LHCN-M2 (cell line): ENCODE measurements at regions not wholly inside any gene's neighbourhood (a gene's known extent, or its start where the extent isn't known, plus 50 kb on each side); places are given as distances from the start of the nearest gene placed in this dataset.

Experiments used
- DNase-seq: peaks from one replicate; pipeline ENCODE4 v3.0.0-alpha.2; 2012; ENCODE audit warnings: low read depth

DNA sequence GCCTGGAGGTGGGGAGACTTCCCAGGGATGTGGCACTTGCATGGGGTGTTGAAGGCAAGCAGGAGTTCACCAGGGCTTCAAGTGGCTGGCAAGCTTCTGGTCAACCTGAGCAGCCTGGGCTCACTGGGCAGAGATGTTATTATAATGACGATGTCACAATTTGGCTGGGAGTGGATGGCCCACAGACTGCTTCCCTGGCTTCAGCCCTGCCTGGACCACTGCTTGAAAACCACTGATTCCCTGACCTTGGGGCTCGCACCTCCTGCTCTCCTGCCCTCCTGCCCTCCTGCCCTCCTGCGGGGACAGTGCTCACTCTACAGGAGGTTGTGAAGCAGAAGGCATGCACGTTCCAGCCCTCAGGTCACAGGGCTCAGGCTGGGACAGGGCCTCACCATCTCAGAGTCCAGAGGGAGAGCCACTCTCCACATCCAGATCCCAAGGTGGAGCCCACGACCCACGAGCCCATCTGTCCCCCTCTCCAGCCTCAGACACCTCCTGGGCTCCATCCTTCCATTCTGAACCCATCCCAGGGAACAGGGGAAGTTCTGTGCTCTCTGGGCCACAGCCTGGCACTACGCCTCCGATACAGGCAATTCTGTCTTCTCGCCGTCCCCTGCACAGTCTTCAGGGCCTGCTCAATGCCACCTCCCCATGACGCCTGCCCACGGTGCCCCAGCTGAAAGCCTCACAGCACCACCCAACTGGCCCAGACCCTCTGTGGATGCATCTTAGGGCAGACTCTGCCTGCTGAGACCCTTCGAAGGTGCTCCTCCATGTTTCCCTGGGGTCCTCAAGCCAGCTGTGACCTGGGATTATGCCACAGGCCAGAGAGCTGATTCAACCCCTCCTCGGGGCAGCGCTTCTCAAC lies 241.6 kb upstream of the RAB6C start:
- no peak for DNase-seq

DNA sequence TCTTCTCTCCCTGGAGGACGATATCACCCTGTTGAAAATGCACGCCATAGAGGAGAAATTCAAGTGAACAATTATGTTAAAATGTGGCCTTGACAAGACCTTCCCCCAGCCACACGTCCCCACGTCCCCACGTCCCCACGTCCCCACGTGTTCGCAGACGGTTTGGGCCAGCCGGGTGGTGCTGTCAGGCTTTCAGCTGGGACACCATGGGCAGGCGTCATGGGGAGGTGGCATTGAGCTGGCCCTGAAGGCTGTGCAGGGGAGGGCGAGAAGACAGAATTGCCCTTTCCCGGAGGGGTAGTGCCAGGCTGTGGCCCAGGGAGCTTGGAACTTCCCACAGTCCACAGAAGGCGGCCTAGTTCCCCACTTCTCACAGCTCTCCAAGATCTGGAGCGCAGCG lies 240.7 kb upstream of the RAB6C start:
- no peak for DNase-seq

DNA sequence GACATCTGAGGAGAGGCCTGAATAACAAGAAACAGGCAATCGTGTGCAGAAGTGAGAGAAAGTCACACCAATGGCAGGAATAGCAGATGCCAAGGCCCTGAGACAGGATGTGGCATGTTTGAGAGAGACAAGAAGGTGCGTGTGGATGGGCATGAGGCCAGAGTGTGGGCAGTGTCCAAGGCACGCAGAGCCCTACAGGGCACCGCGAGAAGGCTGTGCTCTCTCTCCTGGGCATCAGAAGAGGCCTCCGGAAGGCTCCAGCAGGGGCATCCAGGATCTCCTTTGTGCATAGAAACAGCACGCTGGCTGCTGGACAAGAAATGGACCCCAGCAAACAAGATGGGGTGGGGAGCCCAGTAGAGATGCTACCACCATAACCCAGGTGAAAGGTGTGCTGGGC lies 239.0 kb upstream of the RAB6C start:
- no peak for DNase-seq

DNA sequence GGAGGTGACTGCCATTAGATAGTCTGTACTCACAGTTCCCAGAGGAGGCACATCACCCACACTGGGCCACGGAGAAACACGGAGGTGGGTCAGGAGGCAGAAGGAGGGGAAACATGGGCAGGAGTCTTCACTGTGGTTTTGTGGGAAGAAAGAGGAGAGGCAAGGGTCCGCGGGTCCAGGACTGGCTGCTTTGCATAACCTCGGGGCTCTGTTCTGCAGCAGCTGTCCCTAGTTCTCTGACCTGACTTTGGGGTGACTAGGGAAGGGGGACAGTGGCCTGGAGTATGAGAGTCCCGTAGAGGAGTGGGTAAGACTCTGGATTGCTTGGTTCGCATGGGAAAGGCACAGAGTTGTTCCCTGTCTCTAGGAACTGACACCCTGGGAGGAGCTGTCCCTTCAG lies 238.3 kb upstream of the RAB6C start:
- DNase-seq = no peak

DNA sequence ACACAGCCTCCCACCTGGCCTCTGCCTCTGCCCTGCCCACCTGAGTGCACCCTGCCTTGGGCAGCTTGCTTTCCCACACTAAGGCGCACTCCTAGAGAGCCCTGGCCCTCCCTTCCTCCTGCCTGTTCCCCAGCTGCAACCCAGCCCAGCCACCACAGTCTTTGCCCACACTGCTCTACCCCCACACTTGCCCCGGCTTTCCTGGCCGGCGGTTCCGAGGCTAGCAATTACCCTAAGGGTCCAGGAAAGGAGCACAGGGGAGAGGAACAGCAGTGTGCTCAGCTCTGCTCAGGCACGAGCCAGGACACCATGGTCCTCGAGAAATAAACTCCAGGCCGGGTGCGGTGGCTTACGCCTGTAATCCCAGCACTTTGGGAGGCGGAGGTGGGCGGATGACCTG lies 237.8 kb upstream of the RAB6C start:
- DNase-seq = no peak

DNA sequence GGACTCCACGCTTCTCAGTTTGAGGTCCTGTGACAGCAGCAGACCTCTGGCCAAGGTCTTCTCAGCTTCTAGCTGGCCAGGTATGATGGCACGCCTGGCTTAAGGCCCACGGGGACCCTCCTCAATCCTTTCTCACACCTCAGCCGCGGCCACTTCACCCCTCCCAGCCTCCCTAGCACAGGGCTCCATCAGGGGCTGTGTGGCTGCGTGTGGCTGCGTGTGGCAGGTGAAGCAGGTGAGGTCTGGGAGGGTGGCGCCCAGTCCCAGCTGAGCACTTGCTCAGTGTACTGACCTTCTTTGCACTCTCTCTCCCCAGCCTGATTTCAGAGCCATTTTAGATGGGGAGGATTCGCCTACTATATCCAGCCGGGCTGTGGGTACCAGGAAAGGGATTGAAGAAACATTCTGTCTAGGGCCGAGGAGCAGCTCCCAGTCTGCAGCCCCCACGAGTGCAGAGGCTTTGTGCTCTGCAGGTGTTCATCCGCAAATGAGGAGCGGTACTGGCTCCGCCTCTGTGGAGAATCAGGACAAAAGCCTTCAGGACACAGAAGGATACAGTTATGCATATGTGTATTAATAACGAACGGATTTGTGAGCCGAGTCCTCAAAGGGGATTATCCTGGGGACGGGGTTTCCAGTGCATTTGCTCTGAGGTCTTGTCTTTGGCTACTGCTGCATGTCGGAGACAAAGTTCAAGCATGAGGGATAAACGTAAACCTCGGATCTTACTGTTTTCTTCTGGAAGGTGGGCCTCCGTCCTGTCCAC lies 236.9 kb upstream of the RAB6C start:
- no peak for DNase-seq

DNA sequence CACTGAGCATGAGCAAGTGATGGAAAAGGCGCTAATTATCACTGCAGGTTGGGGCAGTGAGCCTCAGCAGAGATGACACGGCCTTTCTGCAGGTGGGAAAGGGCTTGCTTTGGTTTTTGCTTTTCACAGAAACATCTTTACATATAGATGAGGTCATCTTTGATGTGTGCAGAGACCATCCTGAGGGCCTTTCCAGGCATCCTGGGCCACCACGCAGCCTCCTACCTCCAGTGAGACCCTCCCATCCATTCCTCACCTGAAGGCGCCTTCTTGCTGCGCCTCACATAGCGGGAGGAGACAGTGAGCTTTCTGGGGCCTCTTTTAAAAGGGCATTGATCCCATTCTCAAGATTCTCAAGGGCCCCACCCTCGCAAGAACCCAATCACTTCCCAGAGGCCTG lies 235.3 kb upstream of the RAB6C start:
- no peak for DNase-seq

DNA sequence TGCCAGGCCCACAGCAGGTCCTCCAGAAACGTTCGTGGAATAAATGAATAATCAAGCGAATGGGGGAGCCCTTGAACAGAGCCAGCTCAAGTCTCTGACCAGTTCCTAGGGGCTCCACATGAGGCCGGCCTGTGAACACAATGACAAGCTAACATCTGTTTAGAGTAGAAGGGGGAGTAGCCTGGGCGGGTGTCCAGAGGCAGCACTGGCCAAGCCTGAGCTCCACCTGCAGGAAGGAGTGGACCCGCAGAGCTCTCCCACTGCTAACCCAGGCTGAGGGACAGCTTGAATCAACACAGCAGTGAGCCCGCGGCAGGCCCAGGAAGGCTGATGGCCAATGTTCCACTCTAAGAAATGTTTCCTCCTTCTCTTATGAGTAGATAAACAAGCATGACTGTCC lies 234.8 kb upstream of the RAB6C start:
- DNase-seq = no peak

DNA sequence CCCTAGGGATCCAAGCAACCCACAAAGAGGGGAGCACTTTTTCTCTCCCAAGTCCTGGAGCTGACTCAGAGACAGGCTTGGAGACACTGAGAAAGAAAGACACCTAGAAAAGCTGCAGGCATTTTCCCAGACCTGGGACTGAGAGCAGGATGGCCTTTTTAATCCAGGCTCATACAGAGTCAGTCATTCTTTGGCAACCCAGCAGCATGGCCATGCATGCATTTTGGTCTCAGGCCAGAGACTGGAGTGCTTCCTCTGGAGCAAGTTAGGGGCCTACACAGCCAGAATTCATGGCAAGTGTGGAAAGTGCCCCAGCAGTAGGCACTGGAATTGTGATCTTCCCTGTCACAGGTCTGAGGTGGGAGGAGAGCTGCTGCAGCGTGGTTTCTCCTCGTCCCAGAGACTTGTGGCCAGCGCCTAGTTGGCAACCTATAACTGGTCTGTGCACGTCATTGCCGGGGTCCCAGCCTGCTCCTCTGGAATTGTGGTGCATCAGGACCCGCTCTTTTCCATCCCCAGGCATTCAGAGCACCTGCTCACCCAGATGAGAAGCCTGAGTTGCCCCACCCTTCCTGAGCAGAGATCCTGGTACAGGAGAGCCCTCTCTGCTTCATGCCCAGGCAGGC lies 231.9 kb upstream of the RAB6C start:
- DNase-seq = no peak

DNA sequence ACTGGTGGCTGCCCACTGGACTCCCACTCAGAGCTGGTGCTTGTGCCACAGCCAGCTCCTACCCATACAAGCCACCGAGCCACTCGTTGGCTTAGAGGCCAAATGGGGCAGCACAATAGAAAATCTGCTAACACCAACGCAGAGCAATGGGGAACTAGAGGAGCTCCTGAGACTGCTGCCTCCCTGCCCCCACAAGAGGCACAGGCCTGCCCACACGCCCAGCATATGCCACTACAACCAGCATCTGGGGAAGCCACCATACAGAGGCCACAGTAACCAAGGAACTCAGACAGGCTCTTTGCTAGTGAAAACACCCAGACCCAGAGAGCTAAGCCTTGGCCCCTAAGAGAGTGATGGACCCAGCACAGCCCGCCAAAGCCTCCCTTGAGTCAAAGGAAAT lies 231.2 kb upstream of the RAB6C start:
- DNase-seq = no peak

DNA sequence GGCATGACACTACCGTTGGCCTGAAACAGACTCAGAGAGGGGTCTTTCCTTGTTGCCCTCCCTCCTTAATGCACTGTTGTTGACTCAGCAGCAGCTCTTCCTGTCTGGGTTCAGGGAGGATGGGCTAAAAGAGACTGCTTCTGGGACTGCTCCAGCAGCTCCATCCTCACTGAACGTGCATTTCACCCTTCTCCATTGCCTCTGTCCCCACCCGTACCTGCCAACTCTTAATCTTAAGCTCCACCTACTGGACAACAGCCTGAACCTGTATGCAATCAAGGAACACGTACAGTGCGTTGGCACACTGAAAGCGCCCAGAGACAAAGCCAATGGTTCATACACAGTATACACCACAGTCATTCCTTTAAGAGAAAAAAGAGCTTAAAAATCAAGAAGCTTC lies 230.8 kb upstream of the RAB6C start:
- no peak for DNase-seq

DNA sequence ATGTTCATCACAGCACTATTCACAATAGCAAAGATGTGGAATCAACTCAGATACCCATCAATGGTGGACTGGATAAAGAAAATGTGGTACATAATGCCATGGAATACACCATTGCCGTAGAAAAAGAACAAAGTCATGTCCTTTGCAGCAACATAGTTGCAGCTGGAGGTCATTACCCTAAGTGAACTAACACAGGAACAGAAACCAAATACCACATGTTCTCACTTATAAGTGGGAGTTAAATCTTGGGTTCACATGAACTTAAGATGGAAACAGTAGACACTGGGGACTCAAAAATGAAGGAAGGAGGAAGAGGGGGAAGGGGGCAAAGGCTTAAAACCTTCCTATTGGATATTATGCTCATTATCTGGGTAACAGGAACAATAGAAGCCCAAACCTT lies 228.1 kb upstream of the RAB6C start:
- no peak for DNase-seq

DNA sequence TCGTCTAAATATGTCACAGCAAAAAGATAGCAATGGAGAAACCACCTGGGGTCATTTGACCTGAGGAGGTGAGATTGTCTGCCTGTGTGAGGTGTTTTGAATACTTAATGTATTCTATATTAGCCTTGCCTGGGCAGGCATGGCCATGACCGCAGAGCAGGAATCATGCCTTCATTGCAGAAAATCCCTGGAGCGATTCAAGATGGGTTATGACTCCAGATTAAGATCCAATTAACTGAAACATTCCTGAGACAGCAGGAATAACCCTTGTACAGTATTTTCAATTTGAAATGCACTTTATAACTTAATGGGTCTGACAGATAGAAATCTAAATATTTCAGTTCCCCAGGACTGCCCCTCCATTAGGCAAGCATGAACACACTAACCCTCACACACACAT lies 227.3 kb upstream of the RAB6C start:
- DNase-seq = no peak

DNA sequence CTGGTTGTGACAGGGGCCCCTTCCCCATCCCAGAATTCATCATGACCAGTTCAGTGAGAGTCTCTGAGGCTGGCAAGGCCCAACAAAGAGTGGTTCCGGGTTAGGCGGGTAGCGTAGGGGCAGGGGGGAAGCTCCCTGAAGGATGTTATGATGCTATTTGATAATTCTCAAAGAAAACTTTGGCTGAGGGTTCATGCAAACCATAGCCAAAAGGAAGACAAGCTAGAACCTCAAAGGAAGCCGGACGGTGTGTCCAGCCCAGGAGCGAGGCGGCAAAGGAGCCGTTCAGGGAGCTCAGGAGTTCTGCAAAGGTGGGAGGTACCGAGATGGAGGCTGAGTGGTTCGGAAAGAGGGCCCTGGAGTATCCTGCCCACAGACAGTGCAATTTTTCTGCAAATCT lies 226.8 kb upstream of the RAB6C start:
- no peak for DNase-seq

DNA sequence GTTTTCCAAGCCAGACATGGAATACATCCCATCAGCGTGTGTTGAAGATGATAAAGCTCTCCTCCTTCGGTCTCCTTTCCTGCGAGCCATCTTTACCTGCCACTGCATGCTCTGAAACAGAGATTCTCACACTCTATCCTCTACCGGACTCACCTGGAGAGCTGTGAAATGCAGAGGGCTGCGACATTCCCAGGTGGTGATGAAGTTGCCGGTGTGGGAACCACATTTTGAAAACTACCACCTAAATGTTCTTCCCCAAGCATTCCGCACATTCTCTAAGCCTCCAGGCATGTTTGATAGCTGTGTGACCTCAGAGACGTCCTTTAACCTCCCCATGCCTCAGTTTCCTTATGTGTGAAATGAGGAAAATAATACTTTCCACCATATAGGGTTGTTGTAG lies 226.2 kb upstream of the RAB6C start:
- no peak for DNase-seq

DNA sequence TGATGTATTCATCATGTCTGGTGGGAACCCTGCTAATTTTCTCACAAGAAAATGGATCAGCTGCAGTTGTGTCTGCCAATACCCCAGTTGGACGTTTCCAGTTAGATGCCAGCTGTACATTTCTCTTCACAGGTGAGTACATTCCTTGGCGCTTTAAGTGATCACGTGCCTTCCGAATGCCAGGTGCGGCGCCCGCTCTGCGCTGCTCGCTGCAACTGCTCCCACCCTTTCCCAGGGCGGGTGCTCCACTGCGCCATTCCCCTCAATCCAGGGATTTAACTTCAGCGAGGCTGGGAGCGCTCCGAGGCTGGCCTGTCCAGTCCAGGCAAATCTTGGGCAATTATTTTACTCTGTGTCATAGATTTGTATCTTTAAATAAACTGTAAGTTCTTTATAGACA lies 225.0 kb upstream of the RAB6C start:
- DNase-seq = no peak

DNA sequence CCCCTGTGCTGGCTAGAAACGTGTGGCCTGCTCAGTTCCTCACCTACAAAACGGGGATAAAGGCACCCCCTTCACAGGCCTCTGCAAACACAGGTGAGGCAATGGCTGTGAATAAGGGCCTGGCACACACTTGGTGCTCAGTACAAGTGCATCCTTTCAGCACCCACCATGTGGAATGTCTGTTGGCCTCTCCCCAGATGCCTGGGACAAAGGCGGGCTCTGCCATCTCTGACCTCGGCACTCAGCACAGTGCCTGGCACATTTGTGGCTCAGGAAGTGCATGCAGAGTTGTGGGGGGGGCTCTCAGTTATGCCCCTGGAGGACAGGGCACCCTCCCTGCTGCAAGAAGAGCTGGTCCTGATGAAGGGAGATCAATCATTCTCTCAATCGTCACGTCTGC lies 224.6 kb upstream of the RAB6C start:
- no peak for DNase-seq

DNA sequence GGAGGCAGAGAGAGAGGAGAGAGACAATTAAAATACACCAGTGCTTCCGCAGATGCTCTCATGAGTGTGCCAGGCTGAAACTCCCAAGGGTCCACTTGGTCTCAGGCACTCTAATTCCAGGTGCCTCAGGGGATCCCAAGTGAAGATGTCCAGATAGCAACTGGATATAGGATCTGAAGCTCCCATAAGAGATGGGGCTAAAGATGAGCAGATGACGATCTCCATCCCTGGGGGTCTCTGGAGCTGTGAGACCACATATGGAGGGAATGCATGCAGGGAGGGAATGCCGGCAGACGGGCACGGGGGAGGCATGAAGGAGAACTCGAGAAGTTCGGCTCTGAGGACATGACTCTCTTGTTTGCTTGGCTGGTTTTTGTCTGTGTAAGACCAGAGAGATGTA lies 223.7 kb upstream of the RAB6C start:
- DNase-seq = no peak

DNA sequence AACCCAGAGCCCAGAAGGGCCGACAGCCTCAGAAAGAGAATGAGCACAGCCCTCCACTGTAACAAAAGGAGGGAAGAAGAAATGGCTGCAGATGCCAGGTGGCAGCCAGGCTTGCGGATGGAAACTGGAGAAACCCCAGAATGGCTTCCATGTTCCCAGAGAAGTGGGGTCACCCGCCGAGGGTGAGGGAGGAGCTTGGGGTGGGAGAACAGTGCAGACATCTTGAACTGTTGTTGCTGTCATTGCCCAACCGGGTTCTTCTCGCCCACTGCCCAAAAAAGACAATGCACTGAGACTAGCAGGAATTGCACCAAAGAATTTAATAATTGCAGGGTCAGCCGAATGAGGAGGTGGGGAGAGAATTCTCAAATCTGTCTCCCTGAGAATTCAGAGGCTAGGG lies 223.2 kb upstream of the RAB6C start:
- DNase-seq = no peak

DNA sequence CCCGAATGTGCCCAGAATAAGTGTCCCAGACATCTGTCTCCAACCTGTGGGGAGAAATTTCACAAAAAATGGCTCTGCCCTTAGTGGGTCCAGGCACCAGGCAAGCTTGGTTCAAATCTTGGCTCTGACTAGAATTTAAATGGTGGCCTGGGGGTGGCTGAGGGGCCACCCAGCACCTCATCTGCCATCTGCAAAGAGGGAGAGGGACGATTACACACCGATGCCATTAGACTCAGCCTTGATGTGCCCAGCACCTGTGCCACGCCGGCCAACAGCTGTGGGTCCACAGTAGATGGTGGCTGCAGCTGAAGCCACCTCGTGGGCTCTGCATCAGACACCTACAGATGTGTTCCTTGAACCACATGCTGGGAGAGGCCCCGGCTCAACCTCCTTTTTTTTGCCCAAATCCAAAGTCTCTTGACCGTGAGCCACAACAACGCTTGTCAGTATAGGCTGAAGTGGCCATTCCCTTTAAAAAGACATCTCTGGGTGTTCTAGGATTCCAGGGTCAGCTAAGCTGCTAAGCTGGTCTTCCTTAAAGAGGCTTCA lies 222.0 kb upstream of the RAB6C start:
- DNase-seq = no peak

DNA sequence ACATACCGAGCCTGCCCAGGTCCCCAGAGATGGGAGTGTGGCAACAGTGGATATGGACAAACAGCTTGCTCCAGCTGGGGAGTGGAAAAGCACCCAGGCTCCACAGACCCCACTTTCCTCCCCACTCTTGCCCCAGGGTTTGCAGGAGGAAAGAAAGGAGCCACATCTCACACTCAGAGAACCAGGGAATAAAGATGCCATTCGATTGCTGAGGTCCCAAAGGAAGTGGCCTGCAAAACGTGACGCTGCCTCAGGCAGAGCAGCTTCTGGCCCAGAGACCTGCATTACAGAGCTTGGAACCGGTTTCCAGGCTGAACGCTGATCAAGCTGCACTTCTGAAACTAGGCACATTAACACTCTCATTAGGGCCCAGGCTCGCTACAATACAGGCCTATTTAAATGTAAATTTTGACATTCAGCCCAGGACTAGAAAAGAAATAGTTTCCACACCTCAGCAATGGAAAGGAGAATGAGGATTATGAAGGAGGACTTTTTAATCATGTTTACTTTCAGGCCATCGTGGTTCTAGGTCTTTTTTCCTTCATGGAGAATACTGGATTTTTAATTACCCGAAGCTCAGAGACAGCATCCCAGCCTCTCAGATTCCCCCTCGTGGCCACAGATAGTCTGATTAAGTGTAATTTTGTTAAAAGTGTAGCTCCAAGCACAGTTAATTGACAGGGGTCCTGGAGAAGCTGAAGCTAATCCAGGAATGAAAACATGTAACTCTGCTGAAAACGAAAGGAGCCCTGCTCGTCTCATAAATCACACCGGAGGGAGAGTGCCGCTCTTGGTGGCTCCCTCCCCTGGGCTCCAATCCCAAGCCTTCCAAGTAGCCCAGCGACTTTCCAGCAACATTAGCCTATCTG lies 221.3 kb upstream of the RAB6C start:
- no peak for DNase-seq
